ENCODE measurements at regions not wholly inside any gene's neighbourhood (a gene's known extent, or its start where the extent isn't known, plus 50 kb on each side); places are given as distances from the start of the nearest gene placed in this dataset.
A peak's percentile ranks its signal among the peaks of the same experiment; 100 is the strongest.

GRCh38 chr4:133839326-133839725, 362.3 kb downstream of the PABPC4L start:
- peak; percentile 33; the same call in 1 of the 2 replicates for TF ChIP-seq CTCF (conservative IDR thresholded peaks at IDR 0.05; ENCODE audit: low read depth, low read length)
- TF ChIP-seq EZH2 (IDR thresholded peaks at IDR 0.05; ENCODE audit: low read length, unreplicated experiment), result no peak

Measured in PC-3 (cell line).